ENCODE measurements at regions not wholly inside any gene's neighbourhood (a gene's known extent, or its start where the extent isn't known, plus 50 kb on each side); places are given as distances from the start of the nearest gene placed in this dataset.
"Not testable (repeated sequence)": the region's sequence is repeated elsewhere in the genome, so short reads cannot be mapped to it uniquely, and the experiment has no call there.

DNA sequence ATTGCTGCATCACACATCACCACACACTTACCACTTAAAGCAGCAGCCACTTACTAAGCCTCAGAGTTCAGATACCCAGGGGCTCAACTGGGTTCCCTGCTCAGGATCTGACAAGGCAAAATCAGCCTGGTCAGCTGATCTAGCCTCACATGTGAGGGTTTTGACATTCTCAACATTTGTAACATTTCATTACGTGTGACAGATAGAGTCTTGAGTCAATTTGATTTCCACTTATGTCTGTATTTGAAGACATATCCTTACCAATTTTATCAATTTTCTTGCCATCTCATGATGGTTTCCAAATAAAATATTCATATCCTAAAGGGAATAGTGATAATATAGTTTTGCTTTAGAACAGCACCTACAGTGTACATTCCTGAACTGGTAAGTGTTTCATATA lies 494.7 kb upstream of the PFKP start:
- Mint-ChIP-seq H3K9me3 (no peaks in the 10 kb centered on the region), H3K4me1 (ENCODE audit: low read depth) (no peaks in the 10 kb centered on the region), H3K27ac (no peak overlapping the region), H3K4me3 (no peak overlapping the region), H3K27me3 (ENCODE audit: low read depth) (no peaks in the 10 kb centered on the region), H3K36me3 (ENCODE audit: low read depth) (no peaks in the 10 kb centered on the region)

DNA sequence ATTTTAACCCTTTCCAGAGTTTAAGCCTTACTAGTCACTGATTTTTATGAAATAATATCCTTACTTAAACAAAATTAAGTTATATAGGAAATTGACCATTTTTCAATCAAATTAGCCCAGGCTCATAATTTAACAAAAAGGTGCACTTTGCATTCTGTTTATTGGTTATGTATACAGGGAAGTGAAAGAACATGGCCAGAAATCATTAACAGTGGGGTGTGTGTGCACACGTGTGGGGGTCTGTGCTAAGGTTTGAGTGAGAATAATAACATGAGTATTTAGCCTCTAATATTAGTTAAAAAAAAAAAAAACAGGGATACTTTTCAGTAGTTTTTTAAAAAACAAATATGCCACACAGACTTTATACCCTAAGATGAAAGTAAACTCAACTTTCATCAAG lies 510.5 kb upstream of the PFKP start:
- Mint-ChIP-seq H3K36me3 (ENCODE audit: low read depth) (no peaks in the 10 kb centered on the region), H3K4me3 (no peak overlapping the region), H3K27me3 (ENCODE audit: low read depth) (no peaks in the 10 kb centered on the region), H3K9me3 (no peaks in the 10 kb centered on the region), H3K4me1 (ENCODE audit: low read depth) (no peaks in the 10 kb centered on the region), H3K27ac (no peak overlapping the region)

DNA sequence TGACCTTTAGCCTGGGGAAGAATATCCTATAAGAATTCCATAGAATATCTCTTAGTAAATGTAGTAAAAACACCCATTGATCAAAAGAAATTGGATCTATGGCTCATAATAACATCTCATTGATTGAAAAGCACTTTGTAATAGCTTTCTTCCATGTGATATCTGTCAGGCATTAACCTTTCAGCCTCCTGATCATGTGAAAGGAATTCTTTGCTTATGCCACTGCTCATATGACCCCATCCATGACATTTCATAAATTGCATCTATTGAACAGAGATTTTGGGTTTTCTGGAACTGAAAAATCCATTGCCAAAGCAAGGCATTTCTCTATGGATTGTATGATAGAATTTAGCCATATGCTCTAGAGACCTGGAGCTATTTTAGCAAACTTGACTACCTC lies 519.3 kb upstream of the PFKP start:
- Mint-ChIP-seq H3K9me3 (no peaks in the 10 kb centered on the region), H3K4me3 (no peak overlapping the region), H3K27ac (no peak overlapping the region), H3K27me3 (ENCODE audit: low read depth) (no peaks in the 10 kb centered on the region), H3K36me3 (ENCODE audit: low read depth) (no peaks in the 10 kb centered on the region), H3K4me1 (ENCODE audit: low read depth) (no peaks in the 10 kb centered on the region)

DNA sequence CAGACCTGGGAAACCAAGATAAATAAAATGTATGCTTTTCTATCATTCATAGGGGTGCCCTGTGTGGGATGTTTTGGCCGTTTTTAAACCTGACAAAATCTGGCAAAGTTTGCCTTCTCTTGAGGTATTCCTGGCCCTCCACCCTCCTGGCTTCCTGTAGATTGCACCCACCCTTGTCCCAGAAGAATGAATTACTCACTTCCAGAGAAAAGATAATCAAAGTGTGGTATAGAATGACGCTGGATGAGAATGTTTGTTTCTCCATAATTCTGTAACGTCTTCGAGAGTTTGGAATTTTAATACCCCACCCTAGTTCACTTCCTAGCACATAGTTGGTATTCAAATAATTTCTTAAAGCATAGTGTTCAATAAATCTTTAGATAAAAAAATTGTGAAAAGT lies 519.7 kb upstream of the PFKP start:
- no peaks in the 10 kb centered on the region for H3K27me3 Mint-ChIP-seq (ENCODE audit: low read depth)
- H3K4me1 Mint-ChIP-seq (ENCODE audit: low read depth) = no peaks in the 10 kb centered on the region
- no peaks in the 10 kb centered on the region for H3K36me3 Mint-ChIP-seq (ENCODE audit: low read depth)
- no peak overlapping the region for H3K27ac Mint-ChIP-seq
- H3K4me3 Mint-ChIP-seq = no peak overlapping the region
- H3K9me3 Mint-ChIP-seq = no peaks in the 10 kb centered on the region

DNA sequence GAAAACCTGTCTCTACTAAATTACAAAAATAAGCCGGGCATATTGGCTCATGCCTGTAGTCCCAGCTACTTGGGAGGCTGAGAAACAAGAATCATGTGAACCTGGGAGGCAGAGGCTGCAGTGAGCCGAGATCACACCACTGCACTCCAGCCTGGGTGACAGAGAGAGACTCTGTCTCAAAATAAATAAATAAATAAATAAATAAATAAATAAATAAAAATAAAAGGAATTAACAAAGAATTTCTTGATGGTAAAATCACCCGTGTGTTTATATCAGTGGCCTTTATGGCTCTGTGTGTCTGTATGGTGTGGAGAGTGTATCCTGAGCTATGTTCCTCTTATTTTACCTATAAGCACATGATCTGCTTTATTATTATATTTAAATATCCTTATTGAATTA lies 520.5 kb upstream of the PFKP start:
- H3K36me3 Mint-ChIP-seq (ENCODE audit: low read depth); H3K27ac Mint-ChIP-seq; H3K9me3 Mint-ChIP-seq; H3K27me3 Mint-ChIP-seq (ENCODE audit: low read depth); H3K4me1 Mint-ChIP-seq (ENCODE audit: low read depth); H3K4me3 Mint-ChIP-seq: not testable (repeated sequence)

DNA sequence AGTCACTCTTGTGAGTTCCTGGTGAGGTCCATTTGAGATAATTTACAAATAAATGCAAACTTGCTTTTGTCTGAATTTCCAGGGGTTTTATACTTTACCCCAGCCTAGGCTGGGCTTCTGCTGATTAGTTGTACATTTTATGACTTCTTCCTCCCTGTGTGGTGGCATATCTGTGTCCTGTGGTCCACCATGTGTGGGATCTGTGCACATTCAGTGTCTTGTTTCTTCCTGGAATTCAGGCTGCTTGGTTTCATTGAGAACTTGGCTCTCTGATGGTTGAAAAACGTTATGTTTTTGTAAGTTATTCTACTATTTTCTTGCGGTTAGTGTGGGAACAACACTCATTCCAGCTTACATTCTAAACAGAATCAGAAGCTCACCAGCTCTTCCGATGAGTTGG lies 523.4 kb upstream of the PFKP start:
- H3K9me3 Mint-ChIP-seq = no peaks in the 10 kb centered on the region
- H3K27me3 Mint-ChIP-seq (ENCODE audit: low read depth) = no peaks in the 10 kb centered on the region
- H3K4me1 Mint-ChIP-seq (ENCODE audit: low read depth) = no peaks in the 10 kb centered on the region
- no peaks in the 10 kb centered on the region for H3K36me3 Mint-ChIP-seq (ENCODE audit: low read depth)
- no peak overlapping the region for H3K4me3 Mint-ChIP-seq
- no peak overlapping the region for H3K27ac Mint-ChIP-seq

DNA sequence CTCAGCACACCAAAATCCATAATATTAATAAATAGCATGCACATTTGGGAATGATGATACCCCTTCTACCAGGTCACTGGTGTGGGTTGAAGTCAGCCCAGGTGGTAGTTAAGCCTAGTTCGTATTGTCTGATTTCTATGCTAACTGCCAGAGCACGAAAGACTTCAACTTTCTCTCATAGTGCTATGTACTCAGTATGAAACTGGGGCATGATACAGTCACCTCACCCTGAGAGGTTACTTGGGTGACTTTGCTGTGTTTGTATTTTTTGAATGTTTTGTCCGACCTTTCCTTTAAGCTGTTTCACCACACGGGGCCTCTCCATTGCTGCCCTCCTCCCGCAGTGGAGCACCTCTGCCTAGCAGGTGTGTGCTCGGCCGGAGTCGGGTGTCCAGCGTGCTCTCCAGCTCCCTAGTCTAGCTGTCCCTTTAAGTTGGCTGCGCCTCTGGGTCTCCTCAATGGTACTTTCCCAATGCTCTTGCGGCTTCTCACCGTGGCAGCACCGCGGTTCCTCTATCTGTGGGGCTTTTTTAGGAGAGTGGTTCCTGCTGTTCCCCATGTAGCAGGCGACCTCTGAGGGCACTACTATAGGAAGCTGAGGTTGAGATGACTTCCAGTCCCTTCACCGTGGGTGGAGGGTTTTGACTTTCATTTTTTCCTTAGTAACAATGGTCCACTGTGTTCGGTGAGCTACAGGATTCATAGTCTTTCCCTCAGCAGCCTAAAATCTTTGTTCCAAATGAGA lies 524.0 kb upstream of the PFKP start:
- H3K4me3 Mint-ChIP-seq = no peak overlapping the region

DNA sequence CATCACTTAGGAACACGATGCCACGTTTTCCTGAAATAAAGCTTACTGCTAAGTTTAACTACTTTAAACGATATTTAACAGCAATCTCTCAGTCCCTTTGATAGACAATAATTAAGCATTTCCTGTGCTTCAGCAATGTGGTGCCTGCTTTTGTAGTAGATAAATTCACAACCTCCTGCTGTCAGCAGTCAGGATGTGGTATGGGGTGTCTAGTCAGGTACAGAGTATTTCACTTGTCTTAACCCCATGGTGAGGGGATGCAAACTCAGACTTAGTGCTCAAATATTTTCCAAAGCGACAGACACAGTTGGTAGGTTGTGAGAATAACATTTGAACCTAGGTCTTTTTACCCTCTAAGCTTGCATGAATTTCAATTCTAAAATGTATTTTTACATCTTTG lies 526.2 kb upstream of the PFKP start:
- Mint-ChIP-seq H3K27ac (no peak overlapping the region), H3K4me1 (ENCODE audit: low read depth) (no peaks in the 10 kb centered on the region), H3K4me3 (no peak overlapping the region), H3K36me3 (ENCODE audit: low read depth) (no peaks in the 10 kb centered on the region), H3K27me3 (ENCODE audit: low read depth) (no peaks in the 10 kb centered on the region), H3K9me3 (no peaks in the 10 kb centered on the region)

More for the DNA sequence above, 524.0 kb upstream of the PFKP start:
- Mint-ChIP-seq H3K27ac (no peak overlapping the region), H3K9me3 (no peaks in the 10 kb centered on the region), H3K27me3 (ENCODE audit: low read depth) (no peaks in the 10 kb centered on the region), H3K36me3 (ENCODE audit: low read depth) (no peaks in the 10 kb centered on the region), H3K4me1 (ENCODE audit: low read depth) (no peaks in the 10 kb centered on the region)

DNA sequence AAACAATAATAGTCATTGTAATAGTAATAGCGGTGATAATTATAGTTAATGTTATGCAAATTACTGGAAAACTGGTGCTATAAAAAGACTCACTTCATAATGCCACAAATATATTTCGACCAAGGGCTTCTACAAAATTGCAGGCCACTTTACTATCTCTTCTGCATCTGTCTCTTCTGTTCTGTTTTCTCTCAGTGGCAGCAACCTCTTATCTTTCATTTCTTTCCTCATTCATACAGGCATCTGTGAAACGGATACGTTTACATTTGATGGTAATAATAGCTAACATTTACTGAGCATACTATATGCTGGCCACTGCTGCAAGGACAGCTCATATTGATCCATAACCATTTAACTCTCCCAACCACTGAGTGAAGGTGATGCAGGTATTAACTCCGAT lies 537.4 kb upstream of the PFKP start:
- Mint-ChIP-seq H3K4me1 (ENCODE audit: low read depth) (no peaks in the 10 kb centered on the region), H3K36me3 (ENCODE audit: low read depth) (no peaks in the 10 kb centered on the region), H3K4me3 (no peak overlapping the region)

DNA sequence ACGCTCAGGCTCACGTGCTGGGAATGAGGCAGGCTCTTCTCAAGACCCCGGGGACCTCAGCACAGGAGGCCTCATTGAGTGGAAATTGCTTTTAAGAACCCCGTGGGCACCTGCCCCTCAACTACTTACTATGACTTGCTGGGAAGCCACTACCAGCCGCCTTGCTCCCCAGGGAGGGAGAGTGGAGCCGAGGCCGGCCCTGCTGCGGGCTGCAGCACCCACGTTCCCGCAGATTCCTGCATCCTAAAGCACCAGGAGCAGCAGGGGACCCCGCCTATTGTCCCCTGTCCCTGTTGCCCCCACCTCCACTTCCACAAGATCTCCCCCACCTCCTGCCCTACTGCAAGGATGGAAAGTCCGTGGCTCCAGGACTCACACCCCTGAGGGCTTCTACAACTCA lies 541.6 kb upstream of the PFKP start:
- Mint-ChIP-seq H3K9me3 (peaks cover 14% of the 10 kb centered on the region), H3K4me1 (ENCODE audit: low read depth) (no peaks in the 10 kb centered on the region), H3K27me3 (ENCODE audit: low read depth) (no peaks in the 10 kb centered on the region), H3K36me3 (ENCODE audit: low read depth) (no peaks in the 10 kb centered on the region), H3K4me3 (no peak overlapping the region), H3K27ac (no peak overlapping the region)

More for the DNA sequence above, 537.4 kb upstream of the PFKP start:
- no peaks in the 10 kb centered on the region for H3K9me3 Mint-ChIP-seq
- H3K27ac Mint-ChIP-seq = no peak overlapping the region
- H3K27me3 Mint-ChIP-seq (ENCODE audit: low read depth) = no peaks in the 10 kb centered on the region

DNA sequence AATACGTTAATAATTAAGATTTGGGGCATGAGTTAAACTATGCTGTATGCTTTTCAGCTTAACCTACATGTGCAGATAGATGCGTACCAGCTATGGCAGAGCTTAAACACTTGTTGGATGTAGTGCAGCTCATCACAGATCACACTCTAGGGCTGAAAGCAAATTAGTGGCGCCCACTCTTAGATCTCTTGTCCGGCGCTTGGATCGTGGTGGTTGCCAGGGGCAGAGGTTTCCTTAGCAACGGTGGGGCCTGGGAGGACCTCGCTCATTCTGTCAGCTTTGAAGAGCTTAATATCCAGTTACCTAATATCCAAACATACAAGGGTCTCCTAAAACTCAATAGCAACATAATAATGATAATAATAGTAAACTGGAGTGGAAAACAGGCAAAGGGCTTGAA lies 548.2 kb upstream of the PFKP start:
- no peaks in the 10 kb centered on the region for H3K36me3 Mint-ChIP-seq (ENCODE audit: low read depth)
- no peaks in the 10 kb centered on the region for H3K4me1 Mint-ChIP-seq (ENCODE audit: low read depth)
- H3K27ac Mint-ChIP-seq = no peak overlapping the region
- H3K27me3 Mint-ChIP-seq (ENCODE audit: low read depth) = no peaks in the 10 kb centered on the region
- H3K9me3 Mint-ChIP-seq = peaks cover 17% of the 10 kb centered on the region
- H3K4me3 Mint-ChIP-seq = no peak overlapping the region

DNA sequence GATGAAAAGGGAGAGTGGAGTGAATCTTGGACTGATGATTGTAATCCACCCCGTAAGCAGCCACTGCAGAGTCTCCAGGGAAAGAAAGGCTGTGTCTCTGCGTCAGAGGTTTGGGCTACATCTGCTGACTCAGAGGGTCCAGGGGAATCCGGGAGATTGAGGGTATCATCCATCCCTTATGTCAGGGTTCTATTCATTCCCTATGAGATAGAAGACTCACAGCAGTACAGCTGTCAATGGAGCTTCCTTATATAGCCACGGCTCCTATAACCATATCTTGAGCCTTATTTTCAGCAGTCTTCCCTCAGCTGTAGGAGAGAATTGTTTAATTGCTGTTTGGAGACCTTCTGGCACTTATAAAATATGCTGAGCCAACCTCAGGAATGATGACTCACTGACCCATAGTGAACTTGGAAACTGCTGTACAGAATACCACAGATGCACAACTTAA lies 558.2 kb upstream of the PFKP start:
- H3K27ac Mint-ChIP-seq = no peak overlapping the region
- H3K4me1 Mint-ChIP-seq (ENCODE audit: low read depth) = no peaks in the 10 kb centered on the region
- H3K9me3 Mint-ChIP-seq = peaks cover 4% of the 10 kb centered on the region
- H3K4me3 Mint-ChIP-seq = no peak overlapping the region
- no peaks in the 10 kb centered on the region for H3K36me3 Mint-ChIP-seq (ENCODE audit: low read depth)
- H3K27me3 Mint-ChIP-seq (ENCODE audit: low read depth) = no peaks in the 10 kb centered on the region

DNA sequence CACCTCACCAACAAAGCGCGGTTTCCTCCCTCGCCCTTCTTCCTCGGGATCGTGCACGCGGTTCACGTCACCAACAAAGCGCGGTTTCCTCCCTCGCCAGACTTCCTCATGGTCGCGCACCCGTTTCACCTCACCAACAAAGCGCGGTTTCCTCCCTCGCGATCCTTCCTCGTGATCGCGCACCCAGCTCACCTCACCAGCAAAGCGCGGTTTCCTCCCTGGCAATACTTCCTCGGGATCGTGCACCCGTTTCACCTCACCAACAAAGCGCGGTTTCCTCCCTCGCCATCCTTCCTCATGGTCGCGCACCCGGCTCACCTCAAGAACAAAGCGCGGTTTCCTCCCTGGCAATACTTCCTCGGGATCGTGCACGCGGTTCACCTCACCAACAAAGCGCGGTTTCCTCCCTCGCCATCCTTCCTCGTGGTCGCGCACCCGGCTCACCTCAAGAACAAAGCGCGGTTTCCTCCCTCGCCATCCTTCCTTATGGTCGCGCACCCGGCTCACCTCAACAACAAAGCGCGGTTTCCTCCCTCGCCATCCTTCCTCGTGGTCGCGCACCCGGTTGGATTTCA lies 565.9 kb upstream of the PFKP start:
- H3K27me3 Mint-ChIP-seq (ENCODE audit: low read depth); H3K4me1 Mint-ChIP-seq (ENCODE audit: low read depth); H3K36me3 Mint-ChIP-seq (ENCODE audit: low read depth); H3K4me3 Mint-ChIP-seq; H3K27ac Mint-ChIP-seq: not testable (repeated sequence)
- peaks cover 22% of the 10 kb centered on the region for H3K9me3 Mint-ChIP-seq

DNA sequence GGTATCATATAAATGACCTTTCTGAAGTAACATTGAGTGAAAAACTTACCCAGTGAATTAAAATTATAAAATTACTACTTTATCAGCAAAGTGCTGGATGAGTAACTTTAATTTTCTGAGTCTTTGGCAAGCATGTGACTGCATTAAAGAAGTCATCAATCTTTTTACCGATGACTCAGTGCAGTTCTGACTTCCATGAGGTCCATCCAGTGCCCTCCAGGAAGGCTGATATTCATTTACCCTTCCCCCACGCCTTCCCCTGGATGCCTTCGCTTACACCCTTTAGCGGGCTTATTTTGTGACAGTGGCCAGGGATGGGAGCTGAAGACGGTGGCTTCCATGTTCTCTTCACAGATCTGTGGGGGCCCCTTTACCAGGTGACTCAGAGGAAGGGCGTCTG lies 572.9 kb upstream of the PFKP start:
- Mint-ChIP-seq H3K4me1 (ENCODE audit: low read depth) (no peaks in the 10 kb centered on the region), H3K36me3 (ENCODE audit: low read depth) (no peaks in the 10 kb centered on the region), H3K27ac (no peak overlapping the region), H3K9me3 (peaks cover 4% of the 10 kb centered on the region), H3K27me3 (ENCODE audit: low read depth) (no peaks in the 10 kb centered on the region), H3K4me3 (no peak overlapping the region)

DNA sequence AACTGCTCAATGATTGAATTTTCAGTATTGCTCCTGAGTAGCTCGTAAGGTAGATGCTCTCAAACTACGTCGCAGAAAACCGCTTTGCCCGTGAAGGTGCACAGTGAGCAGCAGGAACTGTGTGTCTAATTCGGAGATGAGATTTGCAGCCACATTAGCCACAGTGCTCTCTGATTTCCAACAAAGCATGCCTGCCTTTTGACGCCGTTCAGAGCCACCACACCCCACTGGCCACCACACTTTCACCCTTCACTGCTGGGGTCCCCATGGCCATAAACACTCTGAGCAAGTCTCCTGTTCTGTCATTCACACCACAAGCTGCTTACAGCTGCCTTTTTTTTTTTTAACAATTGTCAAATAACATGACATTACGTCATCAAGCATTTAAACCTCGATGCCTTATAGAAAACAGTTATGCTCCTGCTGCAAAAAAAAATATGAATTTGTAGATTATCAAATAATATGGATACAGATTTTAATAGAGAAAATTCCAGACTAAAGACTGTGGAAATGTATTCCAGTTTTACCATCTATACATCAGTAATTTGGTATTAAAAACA lies 578.8 kb upstream of the PFKP start:
- Mint-ChIP-seq H3K4me3 (no peak overlapping the region), H3K4me1 (ENCODE audit: low read depth) (no peaks in the 10 kb centered on the region), H3K27ac (no peak overlapping the region), H3K9me3 (no peaks in the 10 kb centered on the region), H3K36me3 (ENCODE audit: low read depth) (no peaks in the 10 kb centered on the region), H3K27me3 (ENCODE audit: low read depth) (no peaks in the 10 kb centered on the region)

Data from T-helper 1 cell treated with Interleukin-12 subunit alpha and Interleukin-12 subunit beta and Interleukin-4 antibody, amounts not matched to agents 30 μg/mL and 1 μg/mL, for 36 hours (primary cell).